ENCODE measurements at regions not wholly inside any gene's neighbourhood (a gene's known extent, or its start where the extent isn't known, plus 50 kb on each side); places are given as distances from the start of the nearest gene placed in this dataset.

- Histone ChIP-seq H3K36me3 (ENCODE audit: low read depth) (no peaks in the 10 kb centered on the region), H3K4me2 (no peak overlapping the region), H3K4me3 (no peak overlapping the region), H3K9me3 (ENCODE audit: insufficient read depth, low read depth) (no peaks in the 10 kb centered on the region), H3F3A (ENCODE audit: insufficient read depth, low read depth) (no peaks in the 10 kb centered on the region), H3K4me1 (replicated peaks; ENCODE audit: insufficient read depth) (no peaks in the 10 kb centered on the region), H3K79me2 (ENCODE audit: low read depth) (no peaks in the 10 kb centered on the region), H3K27ac (no peak overlapping the region), H4K20me1 (ENCODE audit: insufficient read depth) (no peaks in the 10 kb centered on the region), H3K27me3 (ENCODE audit: insufficient read depth, low read depth) (no peaks in the 10 kb centered on the region), H2AFZ (no peak overlapping the region), H3K9me2 (ENCODE audit: insufficient read depth) (peaks cover 4% of the 10 kb centered on the region; the same call in 1 of the 2 replicates)
- BruUV-seq (replicated peaks): no TSS peak
- ChIA-PET CTCF (no interaction called here), POLR2A (ENCODE audit: unreplicated experiment) (no interaction called here)
- intact Hi-C loops (cut with micrococcal nuclease; ENCODE audit: unreplicated experiment): no loop called here
- DNase-seq: no peak
- no peak for TF ChIP-seq EZH2 (IDR thresholded peaks at IDR 0.05; ENCODE audit: low read depth)
- no peak; the same call in 1 of the 2 replicates for TF ChIP-seq CTCF (conservative IDR thresholded peaks at IDR 0.05)
Measured at GRCh38 chr1:193754732-193755427, 568.5 kb upstream of the B3GALT2 start.

DNA sequence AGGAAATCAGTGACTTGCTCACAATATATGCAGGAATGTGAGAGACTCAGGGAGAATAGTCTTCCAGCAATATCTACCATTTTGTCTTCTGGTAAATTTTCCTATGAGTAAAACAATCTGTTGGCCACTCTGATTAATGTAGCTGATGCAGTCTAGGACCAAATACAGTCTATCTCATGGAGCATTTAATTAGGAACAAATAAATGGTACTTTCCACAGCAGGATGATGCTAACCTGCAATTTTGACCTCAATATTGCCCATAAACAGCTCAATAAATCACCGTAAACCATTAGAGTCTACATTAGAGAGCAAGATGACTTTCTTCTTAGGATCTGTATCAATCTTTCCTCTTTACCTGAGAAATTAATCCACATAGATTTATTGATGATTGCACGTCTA lies 567.7 kb upstream of the B3GALT2 start:
- CTCF ChIA-PET: no interaction called here
- no peak for TF ChIP-seq CTCF (conservative IDR thresholded peaks at IDR 0.05)
- no peak for TF ChIP-seq EZH2 (IDR thresholded peaks at IDR 0.05; ENCODE audit: low read depth)
- Histone ChIP-seq H3K4me1 (replicated peaks; ENCODE audit: insufficient read depth) (no peaks in the 10 kb centered on the region), H3K9me2 (ENCODE audit: insufficient read depth) (peaks cover 4% of the 10 kb centered on the region; the same call in 1 of the 2 replicates), H2AFZ (no peak overlapping the region), H3K9me3 (ENCODE audit: insufficient read depth, low read depth) (no peaks in the 10 kb centered on the region), H3K36me3 (ENCODE audit: low read depth) (no peaks in the 10 kb centered on the region), H3K79me2 (ENCODE audit: low read depth) (no peaks in the 10 kb centered on the region), H3F3A (ENCODE audit: insufficient read depth, low read depth) (no peaks in the 10 kb centered on the region), H3K27me3 (ENCODE audit: insufficient read depth, low read depth) (no peaks in the 10 kb centered on the region), H4K20me1 (ENCODE audit: insufficient read depth) (no peaks in the 10 kb centered on the region), H3K4me3 (no peak overlapping the region), H3K4me2 (no peak overlapping the region), H3K27ac (no peak overlapping the region)
- BruUV-seq (replicated peaks): no TSS peak
- intact Hi-C loops (cut with micrococcal nuclease; ENCODE audit: unreplicated experiment): no loop called here
- no peak for DNase-seq
- POLR2A ChIA-PET (ENCODE audit: unreplicated experiment): no interaction called here

DNA sequence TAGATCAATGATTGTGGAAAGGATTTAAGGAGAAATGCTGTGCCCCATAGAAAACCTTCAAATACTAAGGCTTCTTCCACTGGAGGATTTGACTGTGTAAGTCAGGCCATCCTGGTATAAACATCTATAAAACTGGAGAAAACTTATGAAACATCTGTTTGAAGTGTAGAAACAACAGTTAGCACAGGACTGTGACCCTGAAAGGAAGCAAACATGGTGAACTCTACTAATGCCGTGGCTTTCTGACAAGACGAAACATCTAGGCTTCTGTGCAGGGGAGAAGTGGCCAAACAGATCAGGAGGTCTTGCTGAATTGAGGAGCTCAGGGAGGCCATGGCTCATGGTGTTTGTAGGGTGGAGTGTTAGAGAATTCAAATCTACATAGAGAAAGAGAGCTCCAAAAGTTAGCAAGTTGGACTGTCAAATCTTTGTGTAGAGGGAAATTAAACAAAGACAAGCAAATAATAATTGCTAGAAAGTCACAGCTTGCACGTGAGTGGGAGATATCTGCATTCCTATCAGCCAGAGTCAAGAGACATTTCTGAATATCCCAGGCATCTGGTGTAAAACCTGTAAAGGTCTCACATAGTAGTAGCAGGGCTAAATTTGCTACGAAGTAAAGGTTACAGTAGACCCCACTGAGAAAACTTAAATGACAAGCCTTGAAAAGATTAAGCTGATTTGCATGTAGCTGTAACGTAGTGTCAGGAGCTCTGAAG lies 566.8 kb upstream of the B3GALT2 start:
- CTCF ChIA-PET: no interaction called here
- Histone ChIP-seq H3K27me3 (ENCODE audit: insufficient read depth, low read depth) (no peaks in the 10 kb centered on the region), H2AFZ (no peak overlapping the region), H4K20me1 (ENCODE audit: insufficient read depth) (no peaks in the 10 kb centered on the region), H3K79me2 (ENCODE audit: low read depth) (no peaks in the 10 kb centered on the region), H3K9me2 (ENCODE audit: insufficient read depth) (peaks cover 4% of the 10 kb centered on the region; the same call in 1 of the 2 replicates), H3K36me3 (ENCODE audit: low read depth) (no peaks in the 10 kb centered on the region), H3K9me3 (ENCODE audit: insufficient read depth, low read depth) (no peaks in the 10 kb centered on the region), H3K4me3 (no peak overlapping the region), H3K27ac (no peak overlapping the region), H3F3A (ENCODE audit: insufficient read depth, low read depth) (no peaks in the 10 kb centered on the region), H3K4me1 (replicated peaks; ENCODE audit: insufficient read depth) (no peaks in the 10 kb centered on the region), H3K4me2 (no peak overlapping the region)
- DNase-seq: no peak
- POLR2A ChIA-PET (ENCODE audit: unreplicated experiment): no interaction called here
- TF ChIP-seq EZH2 (IDR thresholded peaks at IDR 0.05; ENCODE audit: low read depth) (no peak), CTCF (conservative IDR thresholded peaks at IDR 0.05) (no peak)
- intact Hi-C loops (cut with micrococcal nuclease; ENCODE audit: unreplicated experiment): no loop called here
- no TSS peak for BruUV-seq (replicated peaks)

Measured in PC-9 (cell line).